CD4-positive, alpha-beta T cell treated with Interleukin-17A for 4 hours (primary cell): ENCODE measurements at regions not wholly inside any gene's neighbourhood (a gene's known extent, or its start where the extent isn't known, plus 50 kb on each side); places are given as distances from the start of the nearest gene placed in this dataset.
"Not testable (repeated sequence)": the region's sequence is repeated elsewhere in the genome, so short reads cannot be mapped to it uniquely, and the experiment has no call there.

ENCODE experiments used
- DNase-seq: peaks from one replicate; pipeline ENCODE4 v3.0.0-alpha.2; 2020; ENCODE audit warnings: mixed read lengths

GRCh38 chr4:49229243-49229642 is 243.2 kb downstream of the CWH43 start:
- DNase-seq = not testable (repeated sequence)

GRCh38 chr4:49229713-49230112 is 243.6 kb downstream of the CWH43 start:
- not testable (repeated sequence) for DNase-seq

GRCh38 chr4:49233346-49233745 is 247.3 kb downstream of the CWH43 start:
- not testable (repeated sequence) for DNase-seq

- not testable (repeated sequence) for DNase-seq
Observed at GRCh38 chr4:49233749-49234148, 247.7 kb downstream of the CWH43 start.

GRCh38 chr4:49234382-49234781 is 248.3 kb downstream of the CWH43 start:
- DNase-seq = not testable (repeated sequence)

- not testable (repeated sequence) for DNase-seq
Observed at GRCh38 chr4:49235413-49236160, 249.5 kb downstream of the CWH43 start.

- not testable (repeated sequence) for DNase-seq
Observed at GRCh38 chr4:49236474-49236873, 250.4 kb downstream of the CWH43 start.

- DNase-seq = not testable (repeated sequence)
Observed at GRCh38 chr4:49241295-49241694, 255.2 kb downstream of the CWH43 start.

GRCh38 chr4:49262786-49263185 is 276.7 kb downstream of the CWH43 start:
- not testable (repeated sequence) for DNase-seq

GRCh38 chr4:49270435-49270834 is 284.4 kb downstream of the CWH43 start:
- not testable (repeated sequence) for DNase-seq

- DNase-seq = not testable (repeated sequence)
Observed at GRCh38 chr4:49270912-49271311, 284.8 kb downstream of the CWH43 start.

GRCh38 chr4:49285905-49286304 is 299.8 kb downstream of the CWH43 start:
- DNase-seq = not testable (repeated sequence)

- DNase-seq = not testable (repeated sequence)
Observed at GRCh38 chr4:49286926-49287745, 301.1 kb downstream of the CWH43 start.

GRCh38 chr4:49287893-49288292 is 301.8 kb downstream of the CWH43 start:
- not testable (repeated sequence) for DNase-seq

- not testable (repeated sequence) for DNase-seq
Observed at GRCh38 chr4:49288796-49289195, 302.7 kb downstream of the CWH43 start.

GRCh38 chr4:49314815-49315214 is 328.7 kb downstream of the CWH43 start:
- DNase-seq = not testable (repeated sequence)

- not testable (repeated sequence) for DNase-seq
Observed at GRCh38 chr4:49320725-49321410, 334.8 kb downstream of the CWH43 start.

- DNase-seq = not testable (repeated sequence)
Observed at GRCh38 chr4:49321511-49322300, 335.6 kb downstream of the CWH43 start.

- not testable (repeated sequence) for DNase-seq
Observed at GRCh38 chr4:49322610-49323572, 336.8 kb downstream of the CWH43 start.

GRCh38 chr4:49323573-49323940 is 337.5 kb downstream of the CWH43 start:
- DNase-seq = not testable (repeated sequence)
